CD8-positive, alpha-beta memory T cell (primary cell): ENCODE measurements at regions not wholly inside any gene's neighbourhood (a gene's known extent, or its start where the extent isn't known, plus 50 kb on each side); places are given as distances from the start of the nearest gene placed in this dataset.

Experiments
- CTCF ChIA-PET: fragments of 350-600 bp; sonication (Branson Sonifier 250); formaldehyde crosslinking; loops from one replicate; lab custom pipeline; 2021; ENCODE audit warnings: antibody characterized with exemption; lab: Charles Lee
- POLR2A ChIA-PET: fragments of 350-600 bp; sonication (Branson Sonifier 250); formaldehyde crosslinking; loops from one replicate; lab custom pipeline; 2021; ENCODE audit warnings: antibody characterized with exemption; lab: Charles Lee
- DNase-seq, 5 donors: peaks; one replicate each; pipeline versions ENCODE4 v3.0.0 to v3.0.0-alpha.2; 2020 to 2022; ENCODE audit warnings: mixed read lengths in 1 of 5
- H3K27ac ChIP-seq: one replicate; pipeline ENCODE4 v1.7.0; 2013; ENCODE audit warnings: low read depth, mild to moderate bottlenecking, low read length, moderate library complexity
- H3K27me3 ChIP-seq: 2 replicates; pipeline ENCODE4 v1.7.0; 2013; ENCODE audit warnings: low read length, mild to moderate bottlenecking; ENCODE audit not compliant: insufficient read depth, poor library complexity, severe bottlenecking
- H3K36me3 ChIP-seq: 2 replicates; pipeline ENCODE4 v1.7.0; 2013; ENCODE audit warnings: mild to moderate bottlenecking, low read length, moderate library complexity; ENCODE audit not compliant: insufficient read depth
- H3K4me1 ChIP-seq: 2 replicates; pipeline ENCODE4 v1.7.0; 2013; ENCODE audit warnings: mild to moderate bottlenecking, low read length, moderate library complexity; ENCODE audit not compliant: insufficient read depth
- H3K4me3 ChIP-seq: 2 replicates; pipeline ENCODE4 v1.7.0; 2013; ENCODE audit warnings: mild to moderate bottlenecking, low read length
- H3K9me3 ChIP-seq: 2 replicates; pipeline ENCODE4 v1.7.0; 2013; ENCODE audit warnings: mild to moderate bottlenecking, low read length
- H3K27ac Mint-ChIP-seq, 8 donors: one replicate each; pipeline ENCODE4 v1.8.0; 2020 to 2021; ENCODE audit warnings: mixed read lengths in 8 of 8, mild to moderate bottlenecking in 6 of 8, inconsistent platforms in 3 of 8, moderate library complexity in 3 of 8
- H3K27me3 Mint-ChIP-seq, 2 donors: one replicate each; pipeline ENCODE4 v1.8.0; 2020 to 2021; ENCODE audit warnings: mixed read lengths in 2 of 2, mild to moderate bottlenecking in 1 of 2, moderate library complexity in 1 of 2
- H3K36me3 Mint-ChIP-seq, 3 donors: one replicate each; pipeline ENCODE4 v1.8.0; 2020 to 2021; ENCODE audit warnings: mixed read lengths in 3 of 3, inconsistent platforms in 1 of 3, mild to moderate bottlenecking in 1 of 3
- H3K4me1 Mint-ChIP-seq, 3 donors: one replicate each; pipeline ENCODE4 v1.8.0; 2020 to 2021; ENCODE audit warnings: mixed read lengths in 3 of 3, inconsistent platforms in 1 of 3, mild to moderate bottlenecking in 1 of 3
- H3K4me3 Mint-ChIP-seq, 7 donors: one replicate each; pipeline ENCODE4 v1.8.0; 2020 to 2021; ENCODE audit warnings: mixed read lengths in 7 of 7, mild to moderate bottlenecking in 6 of 7, moderate library complexity in 4 of 7, inconsistent platforms in 2 of 7
- H3K9me3 Mint-ChIP-seq, 5 donors: one replicate each; pipeline ENCODE4 v1.8.0; 2020 to 2022; ENCODE audit warnings: mixed read lengths in 5 of 5, mild to moderate bottlenecking in 3 of 5, moderate library complexity in 2 of 5, inconsistent platforms in 1 of 5

DNA sequence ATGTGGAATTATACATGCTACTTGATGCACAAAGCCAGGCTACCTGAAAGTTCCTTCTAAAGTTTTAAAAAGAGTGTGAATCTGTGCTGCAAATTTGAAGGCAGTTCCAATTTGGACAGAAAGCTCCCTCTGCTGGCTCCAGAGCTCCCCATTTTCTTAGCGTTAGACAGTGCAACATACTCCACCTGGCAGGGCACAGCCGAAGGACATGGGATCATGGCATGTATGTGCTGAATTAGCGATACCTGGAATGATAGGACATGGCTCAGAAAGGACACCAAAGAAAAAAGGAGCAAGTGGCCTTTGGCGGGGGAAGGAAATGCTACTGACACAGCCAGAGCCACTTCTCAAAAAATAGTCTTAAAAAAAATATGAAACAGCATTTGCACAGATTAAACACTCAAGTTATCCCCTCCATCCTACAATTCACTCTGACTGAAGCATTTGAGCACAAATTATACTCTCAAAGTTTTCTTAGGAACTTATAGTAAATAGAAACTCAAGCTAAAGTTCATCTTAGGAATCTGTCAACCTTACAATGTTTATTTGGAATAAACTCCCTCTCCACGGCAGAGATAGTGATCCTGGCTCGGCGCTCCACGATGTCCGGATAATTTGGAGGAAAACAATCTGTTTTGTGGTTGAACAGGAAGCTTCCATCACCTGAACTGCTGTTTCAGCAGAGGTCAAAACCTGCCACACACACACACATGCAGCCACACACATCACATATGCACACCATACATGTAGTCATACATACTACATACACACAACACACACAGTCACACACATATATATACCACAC, 80.0 kb downstream of the C7orf25 start:
- ChIA-PET CTCF (no interaction called here), POLR2A (no interaction called here)
- H3K27me3 ChIP-seq, result no peaks in the 10 kb centered on the region
- H3K9me3 ChIP-seq, result no peaks in the 10 kb centered on the region
- H3K27ac ChIP-seq, result no peak overlapping the region
- no peaks in the 10 kb centered on the region for H3K9me3 Mint-ChIP-seq
- no peak for DNase-seq
- no peak overlapping the region for H3K27ac Mint-ChIP-seq
- H3K4me3 ChIP-seq, result no peak overlapping the region
- no peak overlapping the region for H3K4me3 Mint-ChIP-seq
- H3K36me3 ChIP-seq, result no peaks in the 10 kb centered on the region
- no peaks in the 10 kb centered on the region for H3K36me3 Mint-ChIP-seq
- no peaks in the 10 kb centered on the region for H3K4me1 ChIP-seq
- H3K27me3 Mint-ChIP-seq, result peaks cover 9 to 32% of the 10 kb centered on the region in 2 donors
- no peaks in the 10 kb centered on the region for H3K4me1 Mint-ChIP-seq

DNA sequence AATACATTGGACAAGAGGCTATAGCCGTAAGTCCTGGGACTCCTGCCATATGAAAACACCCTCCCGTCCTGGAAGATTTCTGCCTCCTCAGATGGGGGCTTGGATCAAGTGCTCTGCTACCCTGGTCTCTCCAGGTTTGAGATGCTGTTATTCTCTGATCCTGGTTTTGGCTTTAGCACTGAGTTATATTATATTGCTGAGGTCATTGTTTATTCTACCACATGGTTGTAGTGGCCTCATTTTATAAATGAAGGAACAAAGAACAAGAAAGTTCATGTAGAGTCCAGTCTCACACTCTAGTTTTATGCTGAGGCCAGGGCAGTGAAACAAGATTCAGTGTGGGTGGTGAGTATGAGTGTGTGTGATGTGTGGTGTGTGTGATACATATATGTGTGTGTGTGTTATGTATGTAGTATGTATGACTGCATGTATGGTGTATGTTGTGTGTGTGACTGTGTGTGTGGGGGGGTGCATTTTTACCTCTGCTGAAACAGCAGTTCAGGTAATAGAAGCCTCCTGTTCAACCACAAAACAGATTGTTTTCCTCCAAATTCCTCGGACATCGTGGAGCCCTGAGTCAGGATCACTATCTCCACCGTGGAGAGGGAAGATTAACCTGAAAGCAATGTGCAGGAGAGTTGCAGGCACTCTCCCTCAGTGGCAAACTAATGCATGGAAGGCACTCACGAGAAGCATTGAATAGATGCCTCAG, 80.7 kb downstream of the C7orf25 start:
- H3K4me1 ChIP-seq, result no peaks in the 10 kb centered on the region
- CTCF ChIA-PET, result no interaction called here
- DNase-seq, result no peak

DNA sequence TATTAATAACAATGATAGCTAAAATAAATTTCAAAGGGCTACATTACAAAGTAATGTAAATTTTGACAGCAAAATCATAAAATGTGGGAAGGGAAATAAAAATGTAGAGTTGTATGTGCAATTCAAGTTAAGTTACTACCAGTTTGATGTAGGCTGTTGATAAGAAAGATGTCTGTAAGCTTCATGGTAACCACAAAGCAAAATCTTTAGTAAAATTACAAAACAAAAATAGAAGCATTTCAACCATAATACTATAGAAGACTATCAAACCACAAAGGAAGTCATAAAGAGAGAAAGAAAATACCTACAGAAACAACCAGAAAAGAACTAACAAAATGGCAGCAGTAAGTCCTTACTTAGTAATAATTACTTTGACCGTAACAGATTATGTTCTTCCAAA, 99.1 kb downstream of the C7orf25 start:
- DNase-seq, result no peak

More for the DNA sequence above, 80.7 kb downstream of the C7orf25 start:
- Histone ChIP-seq H3K9me3 (no peaks in the 10 kb centered on the region), H3K27ac (no peak overlapping the region), H3K4me3 (no peak overlapping the region), H3K36me3 (no peaks in the 10 kb centered on the region), H3K27me3 (no peaks in the 10 kb centered on the region)
- H3K36me3 Mint-ChIP-seq, result no peaks in the 10 kb centered on the region
- no peak overlapping the region for H3K27ac Mint-ChIP-seq
- no peaks in the 10 kb centered on the region for H3K9me3 Mint-ChIP-seq
- H3K4me3 Mint-ChIP-seq, result no peak overlapping the region
- H3K4me1 Mint-ChIP-seq, result no peaks in the 10 kb centered on the region
- H3K27me3 Mint-ChIP-seq, result peaks cover 9 to 32% of the 10 kb centered on the region in 2 donors
- POLR2A ChIA-PET, result no interaction called here

DNA sequence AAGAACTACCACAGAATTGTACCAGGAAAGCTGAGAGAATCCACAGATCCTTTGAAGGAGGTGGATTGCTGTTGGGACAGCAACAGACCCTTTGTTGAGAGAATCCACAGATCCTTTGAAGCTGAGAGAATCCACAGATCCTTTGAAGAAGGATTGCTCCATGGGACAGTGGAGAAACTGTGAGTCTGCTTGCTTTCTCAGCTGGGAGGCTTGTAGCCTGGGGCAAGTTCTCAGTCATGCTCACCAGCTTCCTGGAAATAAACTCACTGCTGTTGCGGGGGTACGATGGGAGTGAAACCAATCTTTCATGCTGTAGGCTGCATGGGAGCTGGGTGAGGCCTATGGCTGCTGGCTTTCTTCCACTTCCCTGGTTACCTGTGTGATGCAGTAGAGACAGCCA, 106.3 kb downstream of the C7orf25 start:
- DNase-seq, result no peak
- Mint-ChIP-seq H3K27me3 (peaks cover 9 to 23% of the 10 kb centered on the region in 2 donors), H3K27ac (no peak overlapping the region), H3K4me1 (no peaks in the 10 kb centered on the region), H3K36me3 (no peaks in the 10 kb centered on the region), H3K4me3 (no peak overlapping the region), H3K9me3 (peaks cover 22 to 45% (median 24%) of the 10 kb centered on the region in 5 donors)
- Histone ChIP-seq H3K4me3 (no peak overlapping the region), H3K27me3 (no peaks in the 10 kb centered on the region), H3K36me3 (no peaks in the 10 kb centered on the region), H3K9me3 (no peaks in the 10 kb centered on the region), H3K27ac (no peak overlapping the region), H3K4me1 (no peaks in the 10 kb centered on the region)
- ChIA-PET POLR2A (no interaction called here), CTCF (no interaction called here)

More for the DNA sequence above, 99.1 kb downstream of the C7orf25 start:
- POLR2A ChIA-PET, result no interaction called here
- Mint-ChIP-seq H3K4me3 (no peak overlapping the region), H3K9me3 (peaks cover 6 to 20% (median 9%) of the 10 kb centered on the region in 5 donors), H3K4me1 (no peaks in the 10 kb centered on the region), H3K27me3 (peaks cover 14 to 15% of the 10 kb centered on the region in 2 donors), H3K27ac (no peak overlapping the region), H3K36me3 (no peaks in the 10 kb centered on the region)
- CTCF ChIA-PET, result no interaction called here
- no peak overlapping the region for H3K4me3 ChIP-seq
- no peaks in the 10 kb centered on the region for H3K27me3 ChIP-seq
- H3K9me3 ChIP-seq, result peaks cover 3% of the 10 kb centered on the region
- no peak overlapping the region for H3K27ac ChIP-seq
- no peaks in the 10 kb centered on the region for H3K4me1 ChIP-seq
- no peaks in the 10 kb centered on the region for H3K36me3 ChIP-seq

DNA sequence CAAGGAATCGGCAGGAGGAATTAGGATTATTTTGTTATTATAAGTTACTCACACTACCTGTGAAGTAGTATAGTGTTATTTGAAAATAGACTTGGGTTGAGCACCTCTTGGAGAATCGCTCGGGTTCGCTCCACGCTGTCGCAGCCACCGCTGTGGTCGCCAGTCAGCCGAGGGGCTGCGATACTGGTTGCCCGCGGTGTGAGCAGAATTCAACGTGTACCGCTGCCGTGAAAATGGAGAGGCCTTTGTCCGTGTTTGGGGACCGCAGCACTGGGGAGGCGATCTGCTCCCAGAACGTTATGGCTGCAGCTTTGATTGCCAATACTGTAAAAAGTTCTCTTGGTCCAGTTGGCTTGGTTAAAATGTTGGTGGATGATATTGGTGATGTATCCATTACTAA, 117.2 kb downstream of the C7orf25 start:
- H3K36me3 ChIP-seq, result no peaks in the 10 kb centered on the region

DNA sequence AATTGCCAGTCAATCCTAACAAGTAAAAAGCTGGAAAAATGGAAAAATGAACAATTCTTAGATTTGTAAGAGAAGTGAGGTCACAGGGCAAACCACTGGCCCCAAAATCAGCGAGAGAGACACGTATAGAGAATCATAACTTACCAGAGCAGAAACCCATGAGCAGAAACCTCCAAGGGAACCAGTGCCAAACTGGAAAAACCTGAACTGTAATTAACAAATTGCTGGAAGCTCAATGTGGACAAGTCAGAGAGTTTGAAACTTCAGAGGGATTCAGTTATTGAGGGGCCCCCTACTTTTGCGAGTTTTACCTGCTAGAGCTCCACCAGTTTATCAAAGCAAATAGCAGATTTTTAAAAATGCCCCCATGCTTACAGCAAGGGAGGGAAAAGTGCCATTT, 119.0 kb downstream of the C7orf25 start:
- CTCF ChIA-PET, result no interaction called here
- H3K36me3 ChIP-seq, result no peaks in the 10 kb centered on the region
- no peaks in the 10 kb centered on the region for H3K4me1 ChIP-seq
- Mint-ChIP-seq H3K36me3 (no peaks in the 10 kb centered on the region), H3K4me1 (no peaks in the 10 kb centered on the region), H3K4me3 (no peak overlapping the region), H3K27me3 (peaks cover 4 to 5% of the 10 kb centered on the region in 2 donors), H3K27ac (no peak overlapping the region), H3K9me3 (peaks cover 0 to 8% (median 3%) of the 10 kb centered on the region in 5 donors)
- no peak overlapping the region for H3K27ac ChIP-seq
- no peaks in the 10 kb centered on the region for H3K27me3 ChIP-seq
- H3K9me3 ChIP-seq, result no peaks in the 10 kb centered on the region
- DNase-seq, result no peak
- POLR2A ChIA-PET, result no interaction called here
- H3K4me3 ChIP-seq, result no peak overlapping the region

More for the DNA sequence above, 117.2 kb downstream of the C7orf25 start:
- Mint-ChIP-seq H3K27me3 (peaks cover 2 to 4% of the 10 kb centered on the region in 2 donors), H3K9me3 (peaks cover 3 to 10% (median 8%) of the 10 kb centered on the region in 5 donors), H3K36me3 (no peaks in the 10 kb centered on the region), H3K27ac (no peak overlapping the region), H3K4me1 (no peaks in the 10 kb centered on the region), H3K4me3 (no peak overlapping the region)
- Histone ChIP-seq H3K4me1 (no peaks in the 10 kb centered on the region), H3K9me3 (no peaks in the 10 kb centered on the region), H3K4me3 (no peak overlapping the region), H3K27ac (no peak overlapping the region), H3K27me3 (no peaks in the 10 kb centered on the region)
- ChIA-PET POLR2A (no interaction called here), CTCF (no interaction called here)
- DNase-seq, result no peak

DNA sequence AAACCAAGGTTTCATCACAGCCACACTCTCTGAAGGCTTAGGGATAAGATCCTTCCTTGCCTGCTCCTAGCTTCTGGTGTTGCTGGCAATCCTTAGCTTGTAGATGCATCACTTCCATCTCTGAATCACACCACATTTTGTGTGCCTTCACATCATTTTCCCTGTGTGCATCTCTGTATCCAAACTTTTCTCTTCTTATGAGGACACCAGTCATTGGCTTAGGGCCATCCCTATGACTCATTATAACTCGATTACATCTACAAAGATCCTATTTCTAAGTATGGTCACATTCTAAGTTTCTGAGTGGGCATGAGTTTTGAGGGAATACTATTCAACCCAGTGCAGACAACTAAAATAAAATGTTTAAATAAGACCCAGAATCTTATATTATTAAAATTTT, 121.7 kb downstream of the C7orf25 start:
- CTCF ChIA-PET, result no interaction called here
- Mint-ChIP-seq H3K36me3 (no peaks in the 10 kb centered on the region), H3K27me3 (peaks cover 5 to 6% of the 10 kb centered on the region in 2 donors), H3K9me3 (peaks cover 1 to 8% (median 3%) of the 10 kb centered on the region in 5 donors), H3K4me1 (no peaks in the 10 kb centered on the region), H3K4me3 (no peak overlapping the region), H3K27ac (no peak overlapping the region)
- no peaks in the 10 kb centered on the region for H3K9me3 ChIP-seq
- H3K4me1 ChIP-seq, result no peaks in the 10 kb centered on the region
- no peak overlapping the region for H3K27ac ChIP-seq
- no peaks in the 10 kb centered on the region for H3K36me3 ChIP-seq
- POLR2A ChIA-PET, result no interaction called here
- H3K27me3 ChIP-seq, result no peaks in the 10 kb centered on the region
- H3K4me3 ChIP-seq, result no peak overlapping the region
- no peak for DNase-seq

DNA sequence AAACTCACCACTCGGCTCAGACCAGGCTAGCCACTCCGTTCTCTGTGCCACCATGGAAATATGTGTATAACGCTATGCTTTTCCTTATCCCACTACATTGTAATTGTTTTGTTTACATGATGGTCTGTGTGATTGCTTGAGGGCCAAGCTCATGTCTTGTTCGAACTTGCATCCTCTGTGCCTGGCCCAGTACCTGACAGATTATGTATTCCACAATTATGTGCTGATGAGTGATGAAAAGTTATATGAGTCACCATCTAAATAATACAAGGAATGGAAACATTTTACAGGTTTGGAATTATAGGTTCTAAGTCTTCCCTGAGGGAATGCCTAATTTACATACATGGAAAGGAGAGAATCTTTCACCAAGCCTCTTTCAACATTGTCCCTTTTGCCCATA, 137.4 kb downstream of the C7orf25 start:
- Histone ChIP-seq H3K27me3 (no peaks in the 10 kb centered on the region), H3K4me1 (no peaks in the 10 kb centered on the region), H3K36me3 (no peaks in the 10 kb centered on the region), H3K9me3 (no peaks in the 10 kb centered on the region), H3K27ac (no peak overlapping the region), H3K4me3 (no peak overlapping the region)
- DNase-seq, result no peak
- Mint-ChIP-seq H3K9me3 (peaks cover 2 to 12% (median 8%) of the 10 kb centered on the region in 5 donors), H3K27me3 (peaks cover 0 to 7% of the 10 kb centered on the region in 2 donors), H3K4me1 (no peaks in the 10 kb centered on the region), H3K4me3 (no peak overlapping the region), H3K36me3 (peaks cover 0 to 2% (median 0%) of the 10 kb centered on the region in 3 donors), H3K27ac (no peak overlapping the region)
- POLR2A ChIA-PET, result no interaction called here
- CTCF ChIA-PET, result no interaction called here
